Stimulated activated naive B cell treated with anti-CD40 and anti-IgM and Interleukin-4, amounts not matched to agents 10 μg/mL and 1 μg/mL and 100 μg/mL, for 72 hours (primary cell): ENCODE measurements at regions not wholly inside any gene's neighbourhood (a gene's known extent, or its start where the extent isn't known, plus 50 kb on each side); places are given as distances from the start of the nearest gene placed in this dataset.
"Not testable (repeated sequence)": the region's sequence is repeated elsewhere in the genome, so short reads cannot be mapped to it uniquely, and the experiment has no call there.

Experiments used
- ATAC-seq, 2 donors: fragments of 150-1000 bp; cut with Tn5 transposase; replicated peaks; 2 replicates each; pipeline ENCODE4 v1.10.0; 2021; ENCODE audit warnings: moderate library complexity in 1 of 2
- DNase-seq: peaks from one replicate; pipeline ENCODE4 v3.0.0; 2021
- H3K27ac Mint-ChIP-seq: one replicate; pipeline ENCODE4 v1.8.0; 2022; ENCODE audit warnings: mild to moderate bottlenecking, mixed read lengths
- H3K27me3 Mint-ChIP-seq, 2 donors: one replicate each; pipeline ENCODE4 v1.8.0; 2022; ENCODE audit warnings: mixed read lengths in 2 of 2
- H3K36me3 Mint-ChIP-seq, 2 donors: one replicate each; pipeline ENCODE4 v1.8.0; 2022; ENCODE audit warnings: mixed read lengths in 2 of 2, mild to moderate bottlenecking in 1 of 2
- H3K4me1 Mint-ChIP-seq, 2 donors: one replicate each; pipeline ENCODE4 v1.8.0; 2022; ENCODE audit warnings: mixed read lengths in 2 of 2, mild to moderate bottlenecking in 1 of 2
- H3K4me3 Mint-ChIP-seq, 2 donors: one replicate each; pipeline ENCODE4 v1.8.0; 2022; ENCODE audit warnings: mild to moderate bottlenecking in 2 of 2, mixed read lengths in 2 of 2, moderate library complexity in 1 of 2
- H3K9me3 Mint-ChIP-seq, 2 donors: one replicate each; pipeline ENCODE4 v1.8.0; 2022; ENCODE audit warnings: mixed read lengths in 2 of 2, mild to moderate bottlenecking in 1 of 2

- ATAC-seq (no peak), DNase-seq (no peak)
- no peaks in the 10 kb centered on the region for H3K4me1 Mint-ChIP-seq
- no peak overlapping the region for H3K27ac Mint-ChIP-seq
- peaks cover 23 to 27% of the 10 kb centered on the region in 2 donors for H3K27me3 Mint-ChIP-seq
- H3K4me3 Mint-ChIP-seq: no peak overlapping the region
- H3K9me3 Mint-ChIP-seq: peaks cover 2 to 4% of the 10 kb centered on the region in 2 donors
- peaks cover 0 to 2% of the 10 kb centered on the region in 2 donors for H3K36me3 Mint-ChIP-seq
Measured at GRCh38 chr14:44873536-44873935, 88.2 kb downstream of the KLHL28 start.

- peaks cover 2 to 4% of the 10 kb centered on the region in 2 donors for H3K9me3 Mint-ChIP-seq
- peaks cover 0 to 2% of the 10 kb centered on the region in 2 donors for H3K36me3 Mint-ChIP-seq
- no peak overlapping the region for H3K27ac Mint-ChIP-seq
- DNase-seq (no peak), ATAC-seq (peak in 1 of 2 donors; percentile 23)
- H3K27me3 Mint-ChIP-seq: peaks cover 12 to 14% of the 10 kb centered on the region in 2 donors
- no peak overlapping the region for H3K4me3 Mint-ChIP-seq
- no peaks in the 10 kb centered on the region for H3K4me1 Mint-ChIP-seq
Measured at GRCh38 chr14:44866770-44867169, 95.0 kb downstream of the KLHL28 start.

GRCh38 chr14:44866322-44866721 is 95.4 kb downstream of the KLHL28 start:
- Mint-ChIP-seq H3K9me3 (peaks cover 2 to 4% of the 10 kb centered on the region in 2 donors), H3K27ac (no peak overlapping the region), H3K4me3 (no peak overlapping the region), H3K36me3 (peaks cover 0 to 2% of the 10 kb centered on the region in 2 donors), H3K27me3 (peaks cover 12 to 14% of the 10 kb centered on the region in 2 donors), H3K4me1 (no peaks in the 10 kb centered on the region)
- DNase-seq (no peak), ATAC-seq (peak in 1 of 2 donors; percentile 19)

- H3K27ac Mint-ChIP-seq: no peak overlapping the region
- H3K4me3 Mint-ChIP-seq: no peak overlapping the region
- no peak for DNase-seq
- no peaks in the 10 kb centered on the region for H3K36me3 Mint-ChIP-seq
- H3K4me1 Mint-ChIP-seq: no peaks in the 10 kb centered on the region
- no peak for ATAC-seq
- peaks cover 7 to 8% of the 10 kb centered on the region in 2 donors for H3K27me3 Mint-ChIP-seq
- H3K9me3 Mint-ChIP-seq: peaks cover 0 to 3% of the 10 kb centered on the region in 2 donors
Measured at GRCh38 chr14:44863271-44863670, 98.5 kb downstream of the KLHL28 start.

- H3K36me3 Mint-ChIP-seq: no peaks in the 10 kb centered on the region
- no peaks in the 10 kb centered on the region for H3K4me1 Mint-ChIP-seq
- no peak for ATAC-seq
- H3K27me3 Mint-ChIP-seq: peaks cover 31 to 38% of the 10 kb centered on the region in 2 donors
- H3K27ac Mint-ChIP-seq: no peak overlapping the region
- no peak overlapping the region for H3K4me3 Mint-ChIP-seq
- H3K9me3 Mint-ChIP-seq: peaks cover 2 to 4% of the 10 kb centered on the region in 2 donors
- DNase-seq: no peak
Measured at GRCh38 chr14:44854114-44854513, 107.6 kb downstream of the KLHL28 start.

GRCh38 chr14:44847526-44848309 is 114.0 kb downstream of the KLHL28 start:
- ATAC-seq (no peak), DNase-seq (no peak)
- H3K36me3 Mint-ChIP-seq: no peaks in the 10 kb centered on the region
- peaks cover 14 to 23% of the 10 kb centered on the region in 2 donors for H3K27me3 Mint-ChIP-seq
- no peak overlapping the region for H3K27ac Mint-ChIP-seq
- H3K4me3 Mint-ChIP-seq: no peak overlapping the region
- H3K4me1 Mint-ChIP-seq: peaks cover 0 to 5% of the 10 kb centered on the region in 2 donors
- no peaks in the 10 kb centered on the region for H3K9me3 Mint-ChIP-seq

GRCh38 chr14:44846232-44846824 is 115.4 kb downstream of the KLHL28 start:
- peaks cover 0 to 5% of the 10 kb centered on the region in 2 donors for H3K4me1 Mint-ChIP-seq
- DNase-seq (no peak), ATAC-seq (peak; percentile 48 to 57)
- no peak overlapping the region for H3K27ac Mint-ChIP-seq
- H3K36me3 Mint-ChIP-seq: no peaks in the 10 kb centered on the region
- peaks cover 8 to 19% of the 10 kb centered on the region in 2 donors for H3K27me3 Mint-ChIP-seq
- no peak overlapping the region for H3K4me3 Mint-ChIP-seq
- H3K9me3 Mint-ChIP-seq: peaks cover 0 to 2% of the 10 kb centered on the region in 2 donors

GRCh38 chr14:44835928-44836327 is 125.8 kb downstream of the KLHL28 start:
- not testable (repeated sequence) for ATAC-seq, H3K9me3 Mint-ChIP-seq, H3K4me1 Mint-ChIP-seq, H3K36me3 Mint-ChIP-seq, H3K27me3 Mint-ChIP-seq, DNase-seq, H3K4me3 Mint-ChIP-seq, H3K27ac Mint-ChIP-seq

- H3K4me3 Mint-ChIP-seq: no peak overlapping the region
- no peak for DNase-seq
- ATAC-seq: no peak
- H3K4me1 Mint-ChIP-seq: no peaks in the 10 kb centered on the region
- H3K27me3 Mint-ChIP-seq: peaks cover 1 to 5% of the 10 kb centered on the region in 2 donors
- no peaks in the 10 kb centered on the region for H3K36me3 Mint-ChIP-seq
- no peaks in the 10 kb centered on the region for H3K9me3 Mint-ChIP-seq
- H3K27ac Mint-ChIP-seq: no peak overlapping the region
Measured at GRCh38 chr14:44833376-44834060, 128.2 kb downstream of the KLHL28 start.

GRCh38 chr14:44830371-44830770 is 131.4 kb downstream of the KLHL28 start:
- no peak for DNase-seq
- Mint-ChIP-seq H3K36me3 (no peaks in the 10 kb centered on the region), H3K4me1 (no peaks in the 10 kb centered on the region), H3K27ac (no peak overlapping the region), H3K27me3 (peaks cover 0 to 5% of the 10 kb centered on the region in 2 donors), H3K9me3 (peaks cover 0 to 3% of the 10 kb centered on the region in 2 donors), H3K4me3 (no peak overlapping the region)
- ATAC-seq: no peak

GRCh38 chr14:44829021-44829420 is 132.7 kb downstream of the KLHL28 start:
- DNase-seq (no peak), ATAC-seq (no peak)
- no peaks in the 10 kb centered on the region for H3K4me1 Mint-ChIP-seq
- H3K4me3 Mint-ChIP-seq: no peak overlapping the region
- no peaks in the 10 kb centered on the region for H3K36me3 Mint-ChIP-seq
- H3K9me3 Mint-ChIP-seq: peaks cover 0 to 3% of the 10 kb centered on the region in 2 donors
- H3K27ac Mint-ChIP-seq: no peak overlapping the region
- H3K27me3 Mint-ChIP-seq: peaks cover 0 to 5% of the 10 kb centered on the region in 2 donors

- Mint-ChIP-seq H3K4me1 (no peaks in the 10 kb centered on the region), H3K36me3 (no peaks in the 10 kb centered on the region), H3K4me3 (no peak overlapping the region), H3K27ac (no peak overlapping the region), H3K9me3 (peaks cover 0 to 3% of the 10 kb centered on the region in 2 donors), H3K27me3 (peaks cover 0 to 10% of the 10 kb centered on the region in 2 donors)
- DNase-seq: no peak
- no peak for ATAC-seq
Measured at GRCh38 chr14:44828023-44828422, 133.7 kb downstream of the KLHL28 start.

GRCh38 chr14:44820230-44820964 is 141.3 kb downstream of the KLHL28 start:
- ATAC-seq: no peak
- DNase-seq: no peak
- H3K4me1 Mint-ChIP-seq: no peaks in the 10 kb centered on the region
- H3K27ac Mint-ChIP-seq: no peak overlapping the region
- H3K4me3 Mint-ChIP-seq: no peak overlapping the region
- H3K27me3 Mint-ChIP-seq: peaks cover 11 to 28% of the 10 kb centered on the region in 2 donors
- H3K9me3 Mint-ChIP-seq: no peaks in the 10 kb centered on the region
- H3K36me3 Mint-ChIP-seq: no peaks in the 10 kb centered on the region

GRCh38 chr14:44814196-44814595 is 147.6 kb downstream of the KLHL28 start:
- DNase-seq (no peak), ATAC-seq (no peak)
- Mint-ChIP-seq H3K9me3 (no peaks in the 10 kb centered on the region), H3K4me1 (no peaks in the 10 kb centered on the region), H3K27ac (no peak overlapping the region), H3K27me3 (peaks cover 10% of the 10 kb centered on the region in 2 donors), H3K36me3 (no peaks in the 10 kb centered on the region), H3K4me3 (no peak overlapping the region)
